AML-193 (cell line): ENCODE measurements at regions not wholly inside any gene's neighbourhood (a gene's known extent, or its start where the extent isn't known, plus 50 kb on each side); places are given as distances from the start of the nearest gene placed in this dataset.
A peak's percentile ranks its signal among the peaks of the same experiment; 100 is the strongest.
"Not testable (repeated sequence)": the region's sequence is repeated elsewhere in the genome, so short reads cannot be mapped to it uniquely, and the experiment has no call there.

Experiments used
- DNase-seq, 2 experiments: peaks; one replicate each; lab custom pipeline; 2025; lab: John Stamatoyannopoulos, UW

DNA sequence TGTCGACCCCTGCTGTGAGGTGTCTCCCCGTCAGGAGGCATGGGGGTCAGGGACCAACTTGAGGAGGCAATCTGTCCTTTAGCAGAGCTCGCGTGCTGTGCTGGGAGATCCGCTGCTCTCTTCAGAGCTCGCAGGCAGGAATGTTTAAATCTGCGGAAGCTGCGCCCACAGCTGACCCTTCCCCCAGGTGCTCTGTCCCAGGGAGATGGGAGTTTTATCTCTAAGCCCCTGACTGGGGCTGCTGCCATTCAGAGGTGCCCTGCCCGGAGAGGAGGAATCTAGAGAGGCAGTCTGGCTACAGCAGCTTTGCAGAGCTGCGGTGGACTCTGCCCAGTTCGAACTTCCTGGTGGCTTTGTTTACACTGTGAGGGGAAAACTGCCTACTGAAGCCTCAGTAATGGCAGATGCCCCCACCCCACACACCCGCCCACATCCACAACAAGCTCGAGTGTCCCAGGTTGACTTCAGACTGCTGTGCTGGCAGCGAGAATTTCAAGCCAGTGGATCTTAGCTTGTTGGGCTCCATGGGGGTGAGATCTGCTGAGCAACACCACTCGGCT, 133.1 kb downstream of the CENPC start:
- not testable (repeated sequence) for DNase-seq

GRCh38 chr4:67403342-67403741, 142.0 kb downstream of the CENPC start:
- DNase-seq, result no peak

GRCh38 chr4:67401902-67402301, 143.4 kb downstream of the CENPC start:
- DNase-seq, result no peak

DNA sequence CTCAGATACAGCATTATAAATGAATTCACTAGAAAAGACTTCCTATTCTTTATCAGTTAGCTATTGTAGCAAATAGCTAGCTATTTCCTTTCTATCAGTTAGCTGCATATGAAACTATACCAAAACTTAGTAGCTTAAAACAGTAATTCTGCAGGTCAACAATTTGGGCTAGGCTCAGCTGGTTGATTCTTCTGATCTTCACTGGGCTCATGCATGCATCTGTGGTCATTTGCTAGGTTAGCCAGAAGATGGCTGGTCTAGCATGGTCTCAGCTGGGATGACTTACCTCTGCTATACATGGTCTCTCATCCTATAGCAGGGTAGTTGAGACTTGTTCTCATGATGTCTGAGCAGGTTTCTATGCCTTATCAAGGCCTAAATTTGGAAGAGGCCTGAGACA, 147.4 kb downstream of the CENPC start:
- DNase-seq, result no peak

- no peak for DNase-seq
Observed at GRCh38 chr4:67397031-67397430, 148.3 kb downstream of the CENPC start.

- no peak for DNase-seq
Observed at GRCh38 chr4:67396008-67396407, 149.3 kb downstream of the CENPC start.

DNA sequence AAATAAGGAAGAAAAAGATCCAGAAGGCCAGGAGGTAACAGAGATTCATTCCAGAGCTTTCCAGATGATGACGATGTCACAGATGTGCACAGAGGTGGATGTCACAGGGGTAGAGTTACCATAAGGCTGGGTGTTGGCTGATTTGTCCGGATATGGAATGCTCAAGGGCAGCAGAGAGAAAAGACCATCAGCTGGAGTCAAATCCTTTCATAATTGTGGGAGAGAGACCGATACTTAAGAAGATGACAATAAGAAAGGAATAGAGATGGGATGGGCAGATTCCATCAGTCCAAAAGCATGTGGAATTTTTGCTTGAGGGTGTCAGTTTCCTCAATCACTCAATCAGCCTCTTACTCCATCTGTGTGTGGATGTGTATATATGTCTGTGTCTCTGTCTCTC, 150.4 kb downstream of the CENPC start:
- DNase-seq, result no peak

DNA sequence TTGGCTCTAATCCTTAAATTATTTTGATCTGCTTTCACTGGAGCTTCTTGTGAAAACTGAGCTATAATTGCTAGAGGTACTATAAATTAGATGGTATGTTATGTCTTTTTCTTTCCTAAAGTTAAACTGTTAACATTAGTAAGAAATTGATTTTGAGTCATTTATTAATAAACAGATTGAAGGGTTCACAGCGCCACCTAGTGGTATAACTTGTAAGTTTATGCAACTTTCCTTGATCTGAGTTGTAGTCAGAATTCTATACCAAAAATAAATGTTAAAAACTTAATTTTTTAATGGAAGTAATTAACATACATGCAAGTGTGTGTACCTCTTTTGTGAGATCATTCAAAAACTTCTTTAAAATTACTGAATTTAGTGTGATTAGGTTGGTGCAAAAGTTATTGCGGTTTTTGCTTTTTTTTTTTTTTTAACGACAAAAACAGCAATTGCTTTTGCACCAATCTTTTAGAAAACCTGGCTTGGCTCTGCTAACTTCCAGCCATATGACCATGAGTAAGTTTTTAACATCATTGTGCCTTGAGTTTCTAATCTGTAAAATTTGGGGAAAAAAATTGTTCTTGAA, 151.5 kb downstream of the CENPC start:
- peak; percentile 21 to 27 for DNase-seq

- no peak for DNase-seq
Observed at GRCh38 chr4:67393007-67393406, 152.3 kb downstream of the CENPC start.

DNA sequence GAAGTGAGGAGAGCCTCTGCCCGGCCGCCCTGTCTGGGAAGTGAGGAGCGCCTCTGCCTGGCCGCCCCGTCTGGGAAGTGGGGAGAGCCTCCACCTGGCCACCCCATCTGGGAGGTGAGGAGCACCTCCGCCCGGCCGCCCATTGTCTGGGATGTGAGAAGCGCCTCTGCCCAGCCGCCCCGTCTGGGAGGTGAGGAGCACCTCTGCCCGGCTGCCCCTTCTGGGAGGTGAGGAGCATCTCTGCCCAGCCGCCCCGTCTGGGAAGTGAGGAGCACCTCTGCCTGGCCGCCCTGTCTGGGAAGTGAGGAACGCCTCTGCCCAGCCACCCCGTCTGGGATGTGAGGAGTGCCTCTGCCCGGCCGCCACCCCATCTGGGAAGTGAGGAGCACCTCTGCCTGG, 163.9 kb downstream of the CENPC start:
- DNase-seq, result not testable (repeated sequence)

DNA sequence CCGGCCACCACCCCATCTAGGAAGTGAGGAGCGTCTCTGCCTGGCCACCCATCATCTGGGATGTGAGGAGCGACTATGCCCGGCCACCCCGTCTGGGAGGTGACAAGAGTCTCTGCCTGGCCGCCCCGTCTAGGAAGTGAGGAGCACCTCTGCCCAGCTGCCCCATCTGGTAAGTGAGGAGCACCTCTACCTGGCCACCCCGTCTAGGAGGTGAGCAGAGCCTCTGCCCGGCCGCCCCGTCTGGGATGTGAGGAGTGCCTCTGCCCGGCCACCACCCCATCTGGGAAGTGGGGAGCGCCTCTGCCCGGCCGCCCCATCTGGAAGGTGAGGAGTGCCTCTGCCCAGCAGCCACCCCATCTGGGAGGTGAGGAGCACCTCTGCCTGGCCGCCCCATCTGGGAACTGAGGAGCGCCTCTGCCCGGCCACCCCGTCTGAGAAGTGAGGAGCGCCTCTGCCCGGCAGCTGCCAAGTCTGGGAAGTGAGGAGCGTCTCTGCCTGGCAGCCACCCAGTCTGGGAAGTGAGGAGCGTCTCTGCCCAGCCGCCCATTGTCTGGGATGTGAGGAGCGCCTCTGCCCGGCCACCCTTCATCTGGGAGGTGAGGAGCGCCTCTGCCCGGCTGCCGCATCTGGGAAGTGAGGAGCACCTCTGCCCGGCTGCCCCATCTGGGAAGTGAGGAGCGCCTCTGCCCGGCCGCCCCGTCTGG, 164.4 kb downstream of the CENPC start:
- DNase-seq, result not testable (repeated sequence)

DNA sequence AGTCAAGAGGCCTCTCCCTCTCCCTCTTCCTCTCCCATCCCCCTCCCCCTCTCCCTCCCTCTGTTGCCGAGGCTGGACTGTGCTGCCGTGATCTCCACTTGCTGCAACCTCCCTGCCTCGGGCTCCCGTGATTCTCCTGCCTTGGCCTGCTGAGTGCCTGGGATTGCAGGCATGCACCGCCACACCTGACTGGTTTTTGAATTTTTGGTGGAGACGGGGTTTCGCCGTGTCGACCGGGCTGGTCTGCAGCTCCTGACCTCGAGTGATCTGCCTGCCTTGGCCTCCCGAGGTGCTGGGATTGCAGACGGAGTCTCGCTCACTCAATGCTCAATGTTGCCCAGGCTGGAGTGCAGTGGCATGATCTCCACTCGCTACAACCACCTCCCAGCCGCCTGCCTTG, 165.1 kb downstream of the CENPC start:
- DNase-seq, result no peak

DNA sequence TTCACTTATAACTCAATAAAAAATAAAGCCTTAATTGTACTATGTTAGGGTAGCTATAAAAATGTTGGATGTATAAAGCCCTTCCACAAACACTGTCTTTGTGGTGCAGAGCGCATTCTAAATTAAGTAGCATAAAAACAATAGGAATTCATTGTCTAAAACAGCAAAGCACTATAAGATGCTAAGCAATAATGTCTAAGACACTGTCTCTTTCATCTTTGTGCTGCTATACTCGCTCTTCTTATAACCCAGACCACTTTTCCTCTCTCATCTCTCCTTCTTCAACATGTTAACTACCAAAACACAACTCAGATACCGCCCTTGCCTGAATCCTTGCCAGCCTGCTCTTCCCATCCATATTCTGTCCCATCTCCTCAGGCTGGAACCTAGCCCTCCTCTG, 170.0 kb downstream of the CENPC start:
- DNase-seq, result no peak

DNA sequence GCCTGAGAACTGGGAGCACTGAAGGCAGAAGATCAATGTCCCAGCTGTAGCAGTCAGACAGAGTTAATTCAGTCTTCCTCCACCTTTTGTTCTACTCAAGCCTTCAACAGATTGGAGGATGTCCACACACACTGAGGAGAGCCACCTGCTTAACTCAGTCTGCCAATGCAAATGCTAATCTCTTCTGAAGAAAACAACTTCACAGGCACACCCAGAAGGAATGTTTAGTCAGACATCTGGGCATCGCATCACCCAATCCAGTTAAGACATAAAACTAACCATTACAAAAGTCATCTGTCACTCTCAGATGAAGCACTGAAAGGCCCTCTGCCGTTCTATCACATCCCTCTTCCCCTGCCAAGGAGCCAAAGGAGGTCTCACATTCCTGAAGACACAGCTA, 173.7 kb downstream of the CENPC start:
- no peak for DNase-seq

DNA sequence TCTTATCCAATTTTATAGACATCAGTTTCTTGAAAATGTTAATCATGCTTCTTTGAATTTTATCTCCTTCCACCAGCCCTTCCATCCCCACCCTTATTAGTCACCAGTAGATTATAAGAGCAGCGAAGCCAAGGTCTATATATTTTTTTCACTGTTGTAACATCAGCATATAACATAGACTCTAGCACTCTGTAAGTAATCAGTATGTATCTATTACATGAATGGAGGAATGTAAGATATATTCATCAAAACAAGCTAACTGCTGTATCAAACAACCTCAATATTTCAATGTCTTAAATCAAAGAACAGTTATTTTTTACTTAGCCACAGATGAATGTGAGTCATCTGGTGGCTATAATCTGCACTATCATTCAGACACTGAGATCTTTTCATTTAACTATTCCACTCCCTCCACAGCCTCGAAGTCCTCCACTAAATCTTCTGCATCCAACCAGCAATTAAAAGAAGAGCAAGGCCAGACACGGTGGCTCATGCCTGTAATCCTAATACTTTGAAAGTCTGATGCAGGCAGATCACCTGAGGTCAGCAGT, 178.9 kb downstream of the CENPC start:
- no peak for DNase-seq

GRCh38 chr4:67365661-67366245, 179.6 kb downstream of the CENPC start:
- no peak for DNase-seq

DNA sequence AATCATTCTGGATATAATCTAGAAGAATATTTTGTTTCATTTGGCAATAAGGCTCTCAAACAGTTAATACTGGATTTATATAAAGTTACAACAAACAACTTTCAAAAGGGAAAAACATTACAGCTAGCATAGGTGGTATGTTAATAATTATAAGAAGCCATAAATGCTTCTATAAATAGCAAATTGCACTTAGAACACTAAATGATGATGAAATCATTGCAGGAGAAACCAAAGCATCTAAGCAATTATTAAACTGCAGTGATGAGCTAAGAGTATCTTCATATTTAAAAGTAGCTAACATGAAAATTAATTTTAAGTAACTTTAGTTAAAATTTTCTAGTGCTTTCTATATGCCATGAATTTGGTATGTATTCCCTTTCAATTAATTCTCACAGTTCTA, 189.5 kb downstream of the CENPC start:
- no peak for DNase-seq

GRCh38 chr4:67346654-67347053, 198.6 kb downstream of the CENPC start:
- no peak for DNase-seq

GRCh38 chr4:67344594-67345380, 200.5 kb downstream of the CENPC start:
- DNase-seq, result no peak

DNA sequence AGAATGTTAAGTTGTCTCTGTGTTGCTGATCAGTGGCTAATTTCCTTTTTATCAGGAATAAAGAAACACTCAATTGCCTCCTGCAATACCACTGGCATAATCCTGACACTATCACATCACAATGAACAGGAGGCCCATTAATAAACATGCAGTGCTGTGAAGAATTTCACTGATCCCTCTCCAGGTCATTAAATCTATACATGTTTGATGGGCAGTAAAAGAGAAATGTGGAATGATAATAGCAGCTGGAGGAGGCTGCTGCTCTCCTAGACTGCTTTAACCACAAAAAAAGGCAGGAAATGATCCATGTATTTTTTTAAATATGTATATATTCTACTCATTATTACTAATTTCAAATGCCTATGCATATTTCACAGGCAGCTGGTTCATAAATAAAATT, 202.1 kb downstream of the CENPC start:
- no peak for DNase-seq

GRCh38 chr4:67342291-67342690, 203.0 kb downstream of the CENPC start:
- peak; percentile 2 to 7 for DNase-seq

- no peak for DNase-seq
Observed at GRCh38 chr4:67333664-67334063, 211.6 kb downstream of the CENPC start.
